SK-N-SH treated with all-trans-retinoic acid at 6 μM for 48 hours (cell line): ENCODE measurements at regions not wholly inside any gene's neighbourhood (a gene's known extent, or its start where the extent isn't known, plus 50 kb on each side); places are given as distances from the start of the nearest gene placed in this dataset.
"Not testable (repeated sequence)": the region's sequence is repeated elsewhere in the genome, so short reads cannot be mapped to it uniquely, and the experiment has no call there.

Experiments
- ATAC-seq: fragments of 200-7000 bp; cut with Tn5 transposase; 3 replicates; pipeline ENCODE4 v1.9.1; 2020; ENCODE audit warnings: mild to moderate bottlenecking, moderate library complexity
- ARNTL ChIP-seq: fragments of 450-650 bp; formaldehyde crosslinking; IDR thresholded peaks from 2 replicates; pipeline ENCODE4 v1.5.0; 2020; ENCODE audit warnings: low read depth, mild to moderate bottlenecking, moderate library complexity, borderline replicate concordance
- BACH2 ChIP-seq: fragments of 250-450 bp; sonication (Bioruptor Pico); IDR thresholded peaks from 2 replicates; pipeline ENCODE4 v1.9.0; 2021; ENCODE audit warnings: mild to moderate bottlenecking, borderline replicate concordance
- CSDC2 ChIP-seq: fragments of 250-450 bp; sonication (Bioruptor Pico); IDR thresholded peaks from 2 replicates; pipeline ENCODE4 v1.5.0; 2020; ENCODE audit warnings: mild to moderate bottlenecking, moderate library complexity
- CSRNP3 ChIP-seq: fragments of 250-450 bp; sonication (Bioruptor Pico); IDR thresholded peaks from 2 replicates; pipeline ENCODE4 v1.5.1; 2021; ENCODE audit warnings: mild to moderate bottlenecking, moderate library complexity
- ESRRG ChIP-seq: fragments of 250-450 bp; sonication (Bioruptor Pico); IDR thresholded peaks from 2 replicates; pipeline ENCODE4 v1.6.1; 2021; ENCODE audit warnings: mild to moderate bottlenecking
- GLIS3 ChIP-seq: fragments of 250-450 bp; sonication (Bioruptor Pico); IDR thresholded peaks from 2 replicates; pipeline ENCODE4 v1.5.0; 2020; ENCODE audit warnings: mild to moderate bottlenecking, moderate library complexity
- ISL1 ChIP-seq: fragments of 250-450 bp; sonication (Bioruptor Pico); IDR thresholded peaks from 2 replicates; pipeline ENCODE4 v2.1.2; 2022; ENCODE audit warnings: mild to moderate bottlenecking, moderate library complexity
- OSR1 ChIP-seq: fragments of 250-450 bp; sonication (Bioruptor Pico); IDR thresholded peaks from 2 replicates; pipeline ENCODE4 v1.8.0; 2022; ENCODE audit warnings: moderate library complexity, mild to moderate bottlenecking, inconsistent platforms
- POU6F1 ChIP-seq: fragments of 250-450 bp; sonication (Bioruptor Pico); IDR thresholded peaks from 2 replicates; pipeline ENCODE4 v1.8.0; 2021; ENCODE audit warnings: low read depth, mild to moderate bottlenecking, moderate library complexity, borderline replicate concordance
- PPARA ChIP-seq: fragments of 250-450 bp; sonication (Bioruptor Pico); IDR thresholded peaks from 2 replicates; pipeline ENCODE4 v1.5.0; 2020; ENCODE audit warnings: mild to moderate bottlenecking, borderline replicate concordance
- RARB ChIP-seq: fragments of 250-450 bp; sonication (Bioruptor Pico); IDR thresholded peaks from 2 replicates; pipeline ENCODE4 v1.8.0; 2021; ENCODE audit warnings: mild to moderate bottlenecking, moderate library complexity
- TCF4 ChIP-seq: fragments of 250-450 bp; sonication (Bioruptor Pico); IDR thresholded peaks from 2 replicates; pipeline ENCODE4 v1.8.0; 2021; ENCODE audit warnings: mild to moderate bottlenecking, moderate library complexity, borderline replicate concordance
- TOX ChIP-seq: fragments of 250-450 bp; sonication (Bioruptor Pico); IDR thresholded peaks from 2 replicates; pipeline ENCODE4 v1.8.0; 2021; ENCODE audit warnings: mild to moderate bottlenecking, moderate library complexity, borderline replicate concordance
- ZC3H10 ChIP-seq: fragments of 250-450 bp; sonication (Bioruptor Pico); IDR thresholded peaks from 2 replicates; pipeline ENCODE4 v1.5.1; 2021; ENCODE audit warnings: mild to moderate bottlenecking, moderate library complexity
- ZFP3 ChIP-seq: fragments of 250-450 bp; sonication (Bioruptor Pico); IDR thresholded peaks from 2 replicates; pipeline ENCODE4 v1.5.0; 2020; ENCODE audit warnings: mild to moderate bottlenecking, moderate library complexity
- ZFP30 ChIP-seq: fragments of 450-650 bp; formaldehyde crosslinking; IDR thresholded peaks from 2 replicates; pipeline ENCODE4 v1.5.0; 2022; ENCODE audit warnings: mild to moderate bottlenecking, moderate library complexity
- ZNF565 ChIP-seq: fragments of 450-650 bp; formaldehyde crosslinking; conservative IDR thresholded peaks from 2 replicates; pipeline ENCODE4 v1.5.0; 2020; ENCODE audit warnings: low read depth, mild to moderate bottlenecking, moderate library complexity
- ZNF70 ChIP-seq: fragments of 450-650 bp; formaldehyde crosslinking; IDR thresholded peaks from 2 replicates; pipeline ENCODE4 v1.5.0; 2020; ENCODE audit warnings: mild to moderate bottlenecking, moderate library complexity
- ZNF8 ChIP-seq: fragments of 450-650 bp; formaldehyde crosslinking; IDR thresholded peaks from 2 replicates; pipeline ENCODE4 v1.5.0; 2020; ENCODE audit warnings: mild to moderate bottlenecking, moderate library complexity
- TF ChIP-seq, protein P1 (sequence below): fragments of 250-450 bp; sonication (Bioruptor Pico); IDR thresholded peaks from 2 replicates; pipeline ENCODE4 v1.5.0; 2020; ENCODE audit warnings: mild to moderate bottlenecking, moderate library complexity
- TF ChIP-seq, protein P2 (sequence below): fragments of 250-450 bp; sonication (Bioruptor Pico); IDR thresholded peaks from 2 replicates; pipeline ENCODE4 v1.5.1; 2020; ENCODE audit warnings: low read depth, mild to moderate bottlenecking, moderate library complexity

DNA sequence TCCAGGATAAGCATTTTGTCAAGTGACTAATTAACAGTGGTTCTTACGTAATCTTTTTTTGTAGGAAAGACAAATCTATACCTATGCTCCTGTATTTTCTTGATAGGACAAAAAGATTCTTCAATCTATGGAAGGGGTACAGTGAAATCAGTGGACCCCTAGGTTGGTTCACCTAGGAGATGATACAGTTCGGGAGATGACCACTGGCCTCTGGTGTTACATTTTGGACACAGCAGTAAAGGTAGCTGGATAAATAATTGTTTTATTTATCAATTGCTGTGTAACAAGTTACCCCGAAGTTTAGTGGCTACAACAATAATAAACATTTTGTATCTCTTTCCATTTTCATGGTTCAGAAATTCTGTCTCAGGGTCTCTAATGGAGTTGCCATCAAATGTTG is 288.2 kb upstream of the MAGI2 start:
- no peak for ATAC-seq
- TF ChIP-seq CSDC2 (CRISPR knock-in tag) (no peak), ISL1 (CRISPR knock-in tag) (no peak), ZC3H10 (CRISPR knock-in tag) (no peak), ZNF70 (CRISPR knock-in tag) (no peak), ZNF8 (CRISPR knock-in tag) (no peak), ZFP30 (CRISPR knock-in tag) (no peak), ZNF565 (CRISPR knock-in tag) (no peak)
- TF ChIP-seq, all 23 proteins: peak for 0

- no peak for ATAC-seq
- TF ChIP-seq ESRRG (no peak), POU6F1 (no peak), TOX (CRISPR knock-in tag) (no peak), BACH2 (CRISPR knock-in tag) (no peak), GLIS3 (CRISPR knock-in tag) (no peak), OSR1 (CRISPR knock-in tag) (no peak), ZNF565 (CRISPR knock-in tag) (no peak), TCF4 (no peak), RARB (CRISPR knock-in tag) (no peak), ZFP3 (no peak), CSDC2 (CRISPR knock-in tag) (no peak), ZNF70 (CRISPR knock-in tag) (no peak), ARNTL (CRISPR knock-in tag) (no peak), CSRNP3 (no peak), PPARA (CRISPR knock-in tag) (no peak)
- TF ChIP-seq, protein P1, sequence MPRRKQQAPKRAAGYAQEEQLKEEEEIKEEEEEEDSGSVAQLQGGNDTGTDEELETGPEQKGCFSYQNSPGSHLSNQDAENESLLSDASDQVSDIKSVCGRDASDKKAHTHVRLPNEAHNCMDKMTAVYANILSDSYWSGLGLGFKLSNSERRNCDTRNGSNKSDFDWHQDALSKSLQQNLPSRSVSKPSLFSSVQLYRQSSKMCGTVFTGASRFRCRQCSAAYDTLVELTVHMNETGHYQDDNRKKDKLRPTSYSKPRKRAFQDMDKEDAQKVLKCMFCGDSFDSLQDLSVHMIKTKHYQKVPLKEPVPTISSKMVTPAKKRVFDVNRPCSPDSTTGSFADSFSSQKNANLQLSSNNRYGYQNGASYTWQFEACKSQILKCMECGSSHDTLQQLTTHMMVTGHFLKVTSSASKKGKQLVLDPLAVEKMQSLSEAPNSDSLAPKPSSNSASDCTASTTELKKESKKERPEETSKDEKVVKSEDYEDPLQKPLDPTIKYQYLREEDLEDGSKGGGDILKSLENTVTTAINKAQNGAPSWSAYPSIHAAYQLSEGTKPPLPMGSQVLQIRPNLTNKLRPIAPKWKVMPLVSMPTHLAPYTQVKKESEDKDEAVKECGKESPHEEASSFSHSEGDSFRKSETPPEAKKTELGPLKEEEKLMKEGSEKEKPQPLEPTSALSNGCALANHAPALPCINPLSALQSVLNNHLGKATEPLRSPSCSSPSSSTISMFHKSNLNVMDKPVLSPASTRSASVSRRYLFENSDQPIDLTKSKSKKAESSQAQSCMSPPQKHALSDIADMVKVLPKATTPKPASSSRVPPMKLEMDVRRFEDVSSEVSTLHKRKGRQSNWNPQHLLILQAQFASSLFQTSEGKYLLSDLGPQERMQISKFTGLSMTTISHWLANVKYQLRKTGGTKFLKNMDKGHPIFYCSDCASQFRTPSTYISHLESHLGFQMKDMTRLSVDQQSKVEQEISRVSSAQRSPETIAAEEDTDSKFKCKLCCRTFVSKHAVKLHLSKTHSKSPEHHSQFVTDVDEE (CRISPR knock-in tag) = no peak
- TF ChIP-seq, protein P2, sequence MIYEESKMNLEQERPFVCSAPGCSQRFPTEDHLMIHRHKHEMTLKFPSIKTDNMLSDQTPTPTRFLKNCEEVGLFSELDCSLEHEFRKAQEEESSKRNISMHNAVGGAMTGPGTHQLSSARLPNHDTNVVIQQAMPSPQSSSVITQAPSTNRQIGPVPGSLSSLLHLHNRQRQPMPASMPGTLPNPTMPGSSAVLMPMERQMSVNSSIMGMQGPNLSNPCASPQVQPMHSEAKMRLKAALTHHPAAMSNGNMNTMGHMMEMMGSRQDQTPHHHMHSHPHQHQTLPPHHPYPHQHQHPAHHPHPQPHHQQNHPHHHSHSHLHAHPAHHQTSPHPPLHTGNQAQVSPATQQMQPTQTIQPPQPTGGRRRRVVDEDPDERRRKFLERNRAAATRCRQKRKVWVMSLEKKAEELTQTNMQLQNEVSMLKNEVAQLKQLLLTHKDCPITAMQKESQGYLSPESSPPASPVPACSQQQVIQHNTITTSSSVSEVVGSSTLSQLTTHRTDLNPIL = no peak
- TF ChIP-seq, all 23 proteins: peak for 0
Measured at GRCh38 chr7:79740076-79740475, 286.6 kb upstream of the MAGI2 start.

DNA sequence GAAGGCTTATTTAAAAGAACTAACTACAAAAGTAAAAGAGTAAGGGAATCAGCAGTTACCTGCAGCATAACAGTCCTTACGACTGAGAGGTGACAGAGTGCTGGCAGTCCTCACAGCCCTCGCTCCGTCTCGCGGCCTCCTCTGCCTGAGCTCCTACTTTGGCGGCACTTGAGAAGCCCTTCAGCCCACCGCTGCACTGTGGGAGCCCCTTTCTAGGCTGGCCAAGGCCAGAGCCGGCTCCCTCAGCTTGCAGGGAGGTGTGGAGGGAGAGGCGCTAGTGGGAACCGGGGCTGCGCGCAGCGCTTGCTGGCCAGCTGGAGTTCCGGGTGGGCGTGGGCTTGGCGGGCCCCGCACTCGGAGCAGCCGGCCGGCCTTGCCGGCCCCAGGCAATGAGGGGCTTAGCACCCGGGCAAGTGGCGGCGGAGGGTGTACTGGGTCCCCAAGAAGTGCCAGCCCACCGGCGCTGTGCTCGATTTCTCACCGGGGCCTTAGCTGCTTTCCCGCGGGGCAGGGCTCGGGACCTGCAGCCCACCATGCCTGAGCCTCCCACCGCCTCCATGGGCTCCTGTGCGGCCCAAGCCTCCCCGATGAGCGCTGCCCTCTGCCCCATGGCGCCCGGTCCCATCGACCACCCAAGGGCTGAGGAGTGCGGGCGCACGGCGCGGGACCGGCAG is 285.7 kb upstream of the MAGI2 start:
- not testable (repeated sequence) for ATAC-seq

DNA sequence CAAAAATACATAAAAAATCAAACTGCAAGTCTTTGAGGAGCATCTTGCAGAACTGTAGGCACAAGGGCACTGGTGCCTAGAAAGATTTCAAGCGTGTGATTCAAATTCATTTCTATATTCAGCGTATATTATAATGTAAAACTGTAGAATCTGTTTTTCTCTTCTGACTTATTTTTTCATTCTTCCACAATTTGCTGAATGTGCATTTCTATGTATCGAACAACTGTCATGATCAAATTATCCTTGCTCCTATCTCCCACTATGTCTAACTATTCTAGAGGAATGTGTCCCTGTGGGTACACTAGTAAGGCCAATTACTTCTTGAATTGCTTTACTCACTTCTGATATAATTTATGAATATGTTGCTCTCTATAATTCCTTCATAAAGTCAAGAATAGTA is 283.0 kb upstream of the MAGI2 start:
- ATAC-seq = no peak
- TF ChIP-seq POU6F1 (no peak), CSRNP3 (no peak), TOX (CRISPR knock-in tag) (no peak), ZNF8 (CRISPR knock-in tag) (no peak), TCF4 (no peak), ZNF565 (CRISPR knock-in tag) (no peak), RARB (CRISPR knock-in tag) (no peak), ESRRG (no peak), ARNTL (CRISPR knock-in tag) (no peak), ZNF70 (CRISPR knock-in tag) (no peak), CSDC2 (CRISPR knock-in tag) (no peak)
- TF ChIP-seq, protein P1 (CRISPR knock-in tag) = no peak
